ENCODE measurements at regions not wholly inside any gene's neighbourhood (a gene's known extent, or its start where the extent isn't known, plus 50 kb on each side); places are given as distances from the start of the nearest gene placed in this dataset.
"Not testable (repeated sequence)": the region's sequence is repeated elsewhere in the genome, so short reads cannot be mapped to it uniquely, and the experiment has no call there.

DNA sequence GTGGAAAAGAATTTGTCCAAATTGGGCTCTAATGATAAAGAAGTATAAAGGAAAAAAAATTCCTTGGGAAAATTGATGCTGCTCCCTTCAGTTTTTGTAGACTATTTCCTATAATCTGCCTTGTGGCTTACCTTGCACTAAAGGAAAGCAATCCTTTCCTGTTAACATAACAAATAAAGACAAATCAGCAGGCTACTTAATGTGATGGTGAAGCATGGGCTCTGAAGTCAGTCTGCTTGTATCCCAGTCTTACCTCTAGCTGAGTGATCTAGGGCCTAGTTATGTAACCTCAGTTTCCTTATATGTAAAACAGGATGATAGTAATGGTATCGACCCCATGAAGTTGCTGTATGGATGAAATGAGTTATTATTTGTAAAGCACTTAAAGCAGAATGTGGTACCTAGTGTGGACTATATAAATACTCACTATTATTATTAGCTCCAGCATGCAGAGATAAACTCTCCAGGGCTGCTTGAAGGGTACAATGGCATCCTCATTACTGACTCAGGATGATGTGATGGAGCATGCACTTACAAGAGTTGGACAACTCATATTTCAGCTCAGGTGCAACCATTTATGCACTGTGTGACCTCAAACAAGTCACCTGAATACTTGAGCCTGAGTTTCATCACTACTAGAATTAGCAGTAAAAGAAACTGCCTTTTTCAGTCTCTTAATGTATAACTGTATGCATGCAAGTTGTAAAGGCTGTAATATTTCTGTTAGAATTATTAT is 156.1 kb downstream of the DKK1 start:
- DNase-seq (ENCODE audit: low read depth) = no peak

DNA sequence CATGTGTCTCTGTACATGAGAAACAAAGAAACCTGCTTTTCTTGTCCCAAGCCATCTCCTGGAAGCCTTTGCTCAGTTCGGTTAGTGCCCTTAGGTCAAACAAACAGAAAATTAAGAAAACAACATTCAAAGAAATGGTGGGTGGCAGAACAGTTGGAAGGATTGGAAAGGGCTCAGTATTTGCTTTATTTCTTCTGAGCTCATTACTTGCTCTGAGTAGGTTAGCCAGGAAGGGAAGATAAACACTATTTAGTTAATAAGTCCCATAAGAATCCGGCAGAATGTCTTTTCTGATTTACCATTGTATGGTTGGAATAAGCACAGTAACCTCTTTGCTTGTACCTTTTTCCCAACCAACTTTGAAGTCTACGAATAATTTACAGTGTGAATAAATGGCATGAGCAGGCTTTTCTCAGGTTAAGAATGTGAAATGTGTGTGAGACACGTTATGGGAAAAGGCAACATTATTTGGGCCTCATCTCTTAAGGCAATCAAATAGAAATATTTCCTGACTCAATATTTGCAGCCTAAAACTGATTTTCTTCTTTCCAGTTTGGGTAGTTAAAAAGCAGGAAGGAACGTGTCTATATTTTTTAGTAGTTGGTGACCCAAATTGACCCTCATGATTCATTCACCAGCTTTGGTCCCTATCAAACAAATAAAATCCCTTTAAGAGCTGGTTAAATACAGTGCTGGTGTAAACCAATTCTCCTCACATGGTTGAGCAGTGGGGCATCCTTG is 158.5 kb downstream of the DKK1 start:
- no peak for DNase-seq (ENCODE audit: low read depth)

More for the DNA sequence above, 156.1 kb downstream of the DKK1 start:
- no peak overlapping the region for H3K4me3 ChIP-seq (ENCODE audit: low read depth, low read length)

DNA sequence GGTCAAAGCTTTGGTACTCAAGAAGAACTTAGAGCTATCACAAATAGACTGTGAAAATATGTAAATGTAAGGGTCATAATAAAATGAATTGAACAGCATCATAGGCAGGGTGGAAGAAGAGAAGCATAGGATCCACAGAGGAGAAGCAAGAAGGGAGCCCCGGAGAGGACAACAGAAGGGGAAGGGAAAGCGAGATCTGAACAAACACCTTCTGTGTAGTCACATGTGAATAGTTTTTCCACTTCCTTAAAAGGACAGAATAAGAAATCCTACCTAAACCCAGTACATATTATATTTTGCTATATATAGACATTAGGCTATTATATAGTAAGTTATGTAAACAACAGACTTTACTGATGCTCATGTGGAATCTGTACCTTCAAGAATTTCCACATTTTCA is 160.2 kb downstream of the DKK1 start:
- H3K4me3 ChIP-seq (ENCODE audit: low read depth, low read length) = no peak overlapping the region
- no peak for DNase-seq (ENCODE audit: low read depth)

More for the DNA sequence above, 158.5 kb downstream of the DKK1 start:
- H3K4me3 ChIP-seq (ENCODE audit: low read depth, low read length) = no peak overlapping the region

DNA sequence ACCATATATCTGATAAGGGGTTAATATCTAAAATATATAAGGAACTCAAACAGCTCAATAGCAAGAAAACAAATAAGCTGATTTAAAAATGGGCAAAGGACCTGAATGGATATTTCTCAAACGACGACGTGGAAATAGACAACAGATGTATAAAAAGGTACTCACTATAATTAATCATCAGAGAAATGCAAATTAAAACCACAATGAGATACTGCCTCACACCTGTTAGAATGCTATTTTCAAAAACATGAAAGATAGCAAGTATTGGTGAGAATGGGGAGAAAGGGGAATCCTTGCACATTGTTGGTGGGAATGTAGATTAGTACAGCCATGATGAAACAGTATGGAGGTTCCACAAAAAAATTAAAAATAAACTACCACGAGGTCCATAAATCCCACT is 163.2 kb downstream of the DKK1 start:
- H3K4me3 ChIP-seq (ENCODE audit: low read depth, low read length) = no peak overlapping the region
- no peak for DNase-seq (ENCODE audit: low read depth)

DNA sequence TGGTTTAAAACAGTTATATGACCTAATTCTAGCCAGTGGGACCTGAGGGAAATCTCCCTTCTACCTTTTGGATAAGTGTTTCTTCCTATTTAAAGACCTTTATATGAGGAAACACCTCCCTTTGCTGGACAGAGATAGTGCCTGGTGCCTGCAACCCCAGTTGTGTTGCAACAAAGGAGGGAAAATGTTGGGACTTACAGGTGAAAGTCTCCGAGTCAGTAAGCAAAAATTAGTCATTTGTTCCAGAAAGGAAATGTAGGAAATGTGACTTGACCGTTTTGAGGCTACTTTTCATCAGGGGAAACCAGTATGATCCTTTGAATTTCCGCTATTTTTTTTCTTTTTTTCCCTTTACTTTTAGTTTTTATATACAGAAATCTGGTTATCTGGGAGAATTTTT is 165.5 kb downstream of the DKK1 start:
- no peak for DNase-seq (ENCODE audit: low read depth)
- H3K4me3 ChIP-seq (ENCODE audit: low read depth, low read length) = no peak overlapping the region

DNA sequence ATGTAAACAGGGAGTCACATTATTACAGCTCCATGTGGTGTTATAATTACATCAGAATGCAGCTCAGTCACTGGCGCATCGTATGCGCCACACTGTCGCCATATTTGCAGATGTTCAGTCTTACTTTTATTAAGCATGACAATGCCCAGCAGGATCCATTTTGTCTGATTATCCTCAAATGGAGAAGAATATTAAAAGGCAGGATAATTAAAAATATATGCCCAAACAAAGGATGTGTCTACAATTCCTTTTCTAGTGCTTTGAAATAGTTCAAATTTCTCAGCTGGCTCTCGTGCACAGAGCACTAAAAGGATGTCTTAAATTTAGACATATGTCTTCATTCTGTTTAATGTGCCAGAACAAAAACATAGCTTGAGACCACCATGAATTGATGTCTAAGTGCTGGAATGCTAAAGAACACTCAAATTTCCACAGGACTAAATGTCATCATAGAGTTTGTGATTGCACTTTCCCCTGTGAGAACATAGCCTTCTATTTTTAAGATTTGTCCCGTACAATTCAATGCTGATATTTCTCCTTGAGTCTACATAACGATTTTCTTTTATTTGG is 168.0 kb downstream of the DKK1 start:
- no peak overlapping the region for H3K4me3 ChIP-seq (ENCODE audit: low read depth, low read length)
- DNase-seq (ENCODE audit: low read depth) = no peak

DNA sequence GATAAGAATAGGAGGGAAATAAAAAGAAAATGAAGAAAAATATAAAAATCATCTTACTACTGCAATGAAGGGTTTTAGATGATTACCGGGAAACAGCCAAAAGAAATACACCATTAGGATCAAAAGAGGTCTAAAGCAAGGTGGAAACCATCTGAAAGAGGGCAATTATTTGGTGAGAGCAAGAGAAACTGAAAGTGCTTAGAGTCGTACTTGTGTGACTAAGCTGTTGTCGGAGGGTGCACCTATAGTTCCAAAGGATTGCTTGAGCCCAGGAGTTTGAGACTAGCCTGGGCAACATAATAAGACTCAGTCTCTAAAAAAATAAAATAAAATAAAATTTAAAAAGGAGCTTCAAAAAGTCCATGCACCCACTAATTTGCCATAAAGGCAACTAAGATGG is 169.5 kb downstream of the DKK1 start:
- H3K4me3 ChIP-seq (ENCODE audit: low read depth, low read length) = no peak overlapping the region
- no peak for DNase-seq (ENCODE audit: low read depth)

DNA sequence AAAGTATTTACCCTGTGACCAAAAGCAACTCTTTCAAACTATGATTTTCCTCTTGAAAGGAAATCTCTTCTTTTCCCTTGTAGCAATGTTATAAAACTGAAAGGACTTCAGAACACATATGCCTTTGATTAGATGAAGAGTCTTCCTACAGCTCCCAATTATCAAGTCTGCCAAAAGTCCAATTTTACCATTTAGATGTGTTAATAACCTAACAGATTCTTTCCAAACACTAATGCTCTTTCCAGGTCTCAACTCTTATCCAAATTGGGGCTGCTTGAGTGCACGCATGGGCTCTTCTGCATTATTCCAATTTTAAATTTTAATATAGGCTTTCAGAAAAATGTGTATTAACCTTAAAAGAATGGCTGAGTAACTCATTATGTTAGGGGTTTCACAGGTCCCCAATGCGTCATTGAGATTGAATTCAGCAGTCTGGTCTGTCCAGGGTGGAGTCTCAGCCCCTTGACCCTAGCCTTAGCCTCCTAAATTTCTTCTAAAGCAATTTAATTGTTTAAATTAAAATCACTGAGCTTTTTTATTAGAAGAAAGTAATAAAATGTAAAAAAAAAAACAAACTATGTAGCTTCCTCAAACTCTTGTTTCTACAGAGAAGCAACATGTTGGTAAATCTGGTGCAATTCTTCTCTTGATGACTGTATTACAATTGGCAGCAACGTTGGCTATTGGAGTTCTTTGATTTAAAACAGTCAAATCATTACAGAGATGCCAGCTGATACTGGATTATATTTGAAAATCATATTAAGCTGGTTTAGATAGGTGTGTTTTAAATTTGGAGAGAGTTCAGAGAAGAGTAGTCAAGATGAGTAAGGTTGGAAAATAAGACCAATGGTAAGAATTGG is 170.4 kb downstream of the DKK1 start:
- H3K4me3 ChIP-seq (ENCODE audit: low read depth, low read length) = no peak overlapping the region
- DNase-seq (ENCODE audit: low read depth) = no peak

DNA sequence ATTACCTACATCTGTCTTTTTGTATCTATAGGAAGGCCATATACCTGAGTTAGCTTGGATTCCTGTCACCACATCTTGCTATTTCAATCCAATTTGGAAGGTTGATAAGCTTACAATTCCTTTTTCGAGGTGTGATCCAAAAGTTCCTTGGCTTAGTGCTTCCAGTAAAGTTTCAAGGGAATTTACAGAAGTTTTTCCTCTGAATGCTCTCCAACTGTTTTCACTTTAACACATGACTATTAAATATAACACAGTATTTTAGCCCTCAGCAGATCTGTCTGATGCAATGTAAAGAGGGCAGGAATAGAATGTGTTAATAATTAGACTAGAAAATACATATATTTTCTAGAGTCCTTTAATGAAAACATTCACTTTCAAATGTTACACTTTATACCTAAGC is 171.4 kb downstream of the DKK1 start:
- H3K4me3 ChIP-seq (ENCODE audit: low read depth, low read length) = no peak overlapping the region
- DNase-seq (ENCODE audit: low read depth) = no peak

DNA sequence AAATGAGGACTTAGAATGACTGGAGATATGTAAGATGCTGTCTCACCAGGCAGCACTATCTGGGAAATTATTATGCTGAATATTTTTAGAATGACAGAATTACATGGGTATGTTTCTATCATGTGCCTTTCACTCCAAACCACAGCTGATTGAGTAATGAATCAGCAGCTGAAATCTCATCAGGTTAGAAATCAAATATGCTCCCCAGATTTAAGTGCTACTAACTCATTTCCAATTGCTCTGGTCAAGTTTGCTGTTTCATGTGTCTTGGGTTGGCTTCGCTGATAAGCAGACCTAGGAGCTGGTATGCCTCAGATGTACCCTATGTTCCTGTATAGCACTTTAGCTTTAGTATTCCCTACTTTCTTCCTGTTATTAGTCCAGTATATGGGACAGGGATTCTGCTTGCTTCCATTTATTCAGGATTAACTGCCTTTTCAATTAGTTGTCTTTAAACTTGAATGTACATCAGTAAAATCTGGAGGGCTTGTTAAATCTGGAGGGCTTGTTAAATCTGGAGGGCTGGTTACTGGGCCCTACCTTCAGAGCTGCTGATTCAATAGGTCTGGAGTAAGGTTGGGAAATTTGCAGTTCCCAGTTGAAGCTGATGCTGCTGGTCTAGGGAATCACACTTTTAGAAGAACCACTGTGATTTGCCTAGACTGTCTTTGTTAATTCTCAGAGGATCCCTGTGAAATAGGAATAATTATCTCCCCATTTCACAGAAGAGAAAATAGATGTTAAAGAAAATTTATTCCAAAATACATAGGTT is 172.9 kb downstream of the DKK1 start:
- peak; percentile 78 for DNase-seq (ENCODE audit: low read depth)
- H3K4me3 ChIP-seq (ENCODE audit: low read depth, low read length) = no peak overlapping the region

DNA sequence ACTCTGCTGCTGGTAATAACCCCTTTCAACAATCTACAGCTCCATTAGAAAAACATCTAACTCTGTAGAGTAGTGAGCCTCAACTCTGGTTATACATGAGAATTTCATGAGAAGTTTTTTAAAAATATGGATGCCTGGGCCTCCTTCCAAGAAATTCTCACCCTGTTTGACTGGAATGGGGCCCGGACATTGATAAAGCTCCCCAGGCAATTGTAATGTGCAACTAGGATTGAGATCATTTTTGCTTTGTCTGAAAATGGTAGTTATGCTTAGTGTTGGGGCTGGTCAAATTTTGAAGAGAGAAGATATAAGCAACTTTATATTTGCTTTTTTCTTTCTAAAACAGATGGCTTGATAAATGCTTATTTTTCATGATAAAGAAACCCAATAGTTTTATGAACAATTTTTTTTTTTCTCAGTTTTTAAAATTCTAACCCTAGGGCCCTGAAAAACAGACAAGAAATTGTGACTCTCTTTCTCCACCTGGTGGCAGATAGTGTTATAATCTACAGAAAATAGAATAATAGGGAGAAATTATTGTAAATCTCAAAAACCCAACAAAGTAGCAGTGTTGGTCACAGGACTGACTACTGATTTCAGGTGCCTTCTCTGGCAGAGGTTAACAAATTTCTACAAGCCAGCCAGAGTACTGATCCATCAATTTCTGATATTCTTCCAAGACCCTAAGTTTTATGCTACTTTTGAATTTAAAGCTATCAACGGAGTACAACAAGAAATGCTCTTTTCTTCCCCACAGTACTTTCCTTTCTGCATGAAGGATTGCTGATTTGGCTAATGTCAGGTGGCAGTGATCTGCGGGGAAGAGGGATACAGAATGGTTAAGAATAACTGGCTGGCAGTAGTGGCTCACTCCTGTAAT is 174.8 kb downstream of the DKK1 start:
- DNase-seq (ENCODE audit: low read depth) = no peak
- H3K4me3 ChIP-seq (ENCODE audit: low read depth, low read length) = no peak overlapping the region

DNA sequence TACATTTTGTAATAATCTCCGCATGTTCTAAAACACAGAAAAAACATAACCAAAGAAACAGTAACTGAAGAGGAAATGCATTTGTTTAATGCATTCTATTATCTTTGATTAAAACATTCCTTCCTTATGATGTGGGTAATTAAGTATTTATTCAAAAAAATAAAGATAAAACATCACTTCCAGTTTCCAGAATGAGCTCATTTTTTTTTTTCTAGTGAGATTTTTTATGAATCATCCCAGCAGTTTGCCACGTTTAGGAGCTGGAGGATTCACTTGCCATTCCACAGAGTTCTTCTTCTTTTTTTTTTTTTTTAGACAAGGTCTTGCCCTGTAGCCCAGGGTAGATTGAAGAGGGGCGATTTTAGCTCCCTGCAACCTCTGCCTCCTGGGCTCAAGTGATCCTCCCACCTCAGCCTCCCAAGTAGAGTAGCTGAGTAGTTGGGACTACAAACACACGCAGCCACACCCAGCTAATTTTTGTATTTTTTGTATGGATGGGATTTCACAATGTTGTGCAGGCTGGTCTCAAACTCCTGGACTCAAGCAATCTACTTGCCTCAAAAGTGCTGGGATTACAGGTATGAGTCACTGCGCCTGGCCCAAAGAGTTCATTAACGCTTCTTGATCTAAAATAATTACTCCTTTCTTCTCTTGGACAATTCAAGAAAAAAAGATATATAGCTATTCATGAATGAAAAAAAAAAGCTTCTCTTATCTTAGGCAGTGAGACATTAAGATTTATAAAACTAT is 177.3 kb downstream of the DKK1 start:
- no peak overlapping the region for H3K4me3 ChIP-seq (ENCODE audit: low read depth, low read length)
- no peak for DNase-seq (ENCODE audit: low read depth)

DNA sequence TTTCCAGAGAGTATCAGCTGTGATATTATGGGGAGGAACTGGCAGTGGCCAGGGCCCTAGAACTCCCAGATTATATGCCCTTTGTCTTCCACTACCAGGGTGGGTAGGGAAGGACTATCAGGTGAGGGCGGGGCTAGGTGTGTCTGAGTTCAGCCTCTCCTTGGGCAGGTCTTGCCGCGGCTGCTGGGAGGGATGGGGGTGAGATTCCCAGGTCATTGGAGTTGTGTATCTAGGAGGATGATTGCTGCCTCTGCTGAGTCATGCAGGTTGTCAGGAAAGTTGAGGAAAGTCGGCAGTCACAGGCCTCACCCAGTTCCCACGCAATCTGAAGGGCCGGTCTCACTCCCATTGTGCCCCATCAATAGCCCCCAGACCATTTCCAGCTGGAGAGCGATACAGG is 185.2 kb downstream of the DKK1 start:
- no peak for DNase-seq (ENCODE audit: low read depth)
- H3K4me3 ChIP-seq (ENCODE audit: low read depth, low read length) = no peak overlapping the region

DNA sequence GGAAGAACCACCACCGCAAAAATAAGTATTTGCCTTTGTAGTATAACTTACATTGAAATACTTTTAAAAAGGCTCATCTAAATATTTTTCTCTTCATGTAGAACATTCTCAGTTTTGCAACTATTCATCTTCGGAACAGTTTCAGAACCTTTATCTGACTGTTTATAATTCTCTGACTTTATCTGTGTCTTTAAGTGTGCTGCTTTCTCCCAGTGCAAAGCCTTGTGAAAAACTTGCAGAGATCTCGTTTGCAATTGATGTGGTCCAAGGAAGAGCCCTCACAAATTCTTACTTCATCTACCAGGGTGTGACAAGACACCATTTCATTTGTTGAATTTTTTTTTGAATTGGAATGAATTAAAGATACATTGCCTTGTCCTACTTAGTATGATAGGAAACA is 186.4 kb downstream of the DKK1 start:
- DNase-seq (ENCODE audit: low read depth) = no peak
- H3K4me3 ChIP-seq (ENCODE audit: low read depth, low read length) = no peak overlapping the region

DNA sequence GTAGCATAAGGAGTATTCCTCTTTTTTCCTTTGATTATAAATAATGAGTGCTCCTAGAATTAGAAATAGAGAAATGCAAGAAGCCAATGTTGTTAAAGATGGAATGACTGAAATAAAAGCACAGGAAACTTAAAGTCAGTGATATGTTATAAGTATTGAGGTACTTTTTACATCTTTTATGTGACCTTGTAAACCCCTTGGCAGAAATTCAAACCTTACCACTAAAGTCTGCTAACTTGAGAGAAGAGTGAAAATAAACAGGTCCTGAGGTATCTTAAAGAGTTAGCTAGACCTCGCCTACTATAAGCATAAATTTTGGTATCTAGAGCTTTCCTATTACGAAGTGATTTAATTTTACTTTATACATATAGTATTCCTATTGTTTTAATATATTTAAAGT is 188.2 kb downstream of the DKK1 start:
- no peak for DNase-seq (ENCODE audit: low read depth)
- no peak overlapping the region for H3K4me3 ChIP-seq (ENCODE audit: low read depth, low read length)

DNA sequence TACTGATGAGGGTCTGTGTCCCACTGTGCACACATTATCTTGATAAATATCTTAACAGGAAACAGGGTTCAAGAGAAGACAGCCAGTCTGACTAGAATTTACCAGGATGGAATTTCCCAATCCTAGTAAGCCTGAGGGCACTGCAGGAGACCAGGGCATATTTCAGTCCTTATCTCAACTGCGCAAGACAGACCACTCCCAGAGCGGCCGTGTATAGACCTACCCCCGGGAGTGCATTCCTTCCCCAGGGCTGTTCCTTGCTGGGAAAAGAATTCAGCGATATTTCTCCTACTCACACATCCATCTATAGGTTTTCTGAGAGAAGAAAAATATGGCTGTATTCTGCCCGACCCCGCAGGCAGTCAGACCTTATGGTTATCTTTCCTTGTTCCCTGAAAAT is 191.3 kb downstream of the DKK1 start:
- DNase-seq (ENCODE audit: low read depth); H3K4me3 ChIP-seq (ENCODE audit: low read depth, low read length): not testable (repeated sequence)

DNA sequence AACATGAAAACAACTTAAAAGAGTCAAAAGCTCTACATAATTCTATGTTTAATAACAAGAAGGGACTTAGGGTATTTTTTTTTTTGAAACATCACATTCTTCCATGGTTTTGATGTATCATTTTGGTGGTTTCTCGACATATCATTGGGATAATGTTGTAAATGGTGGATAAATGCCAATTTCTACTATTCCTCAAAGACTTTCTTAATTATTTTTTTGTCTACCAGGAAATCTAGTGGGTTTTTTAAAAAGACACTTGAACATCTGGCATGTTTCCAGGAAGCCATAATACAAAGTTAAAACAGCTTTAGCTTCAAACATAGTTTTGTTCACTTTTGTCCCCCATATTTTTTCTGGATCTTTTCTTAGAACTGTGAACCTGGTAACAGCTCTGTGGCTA is 200.4 kb downstream of the DKK1 start:
- H3K4me3 ChIP-seq (ENCODE audit: low read depth, low read length) = no peak overlapping the region
- DNase-seq (ENCODE audit: low read depth) = no peak

DNA sequence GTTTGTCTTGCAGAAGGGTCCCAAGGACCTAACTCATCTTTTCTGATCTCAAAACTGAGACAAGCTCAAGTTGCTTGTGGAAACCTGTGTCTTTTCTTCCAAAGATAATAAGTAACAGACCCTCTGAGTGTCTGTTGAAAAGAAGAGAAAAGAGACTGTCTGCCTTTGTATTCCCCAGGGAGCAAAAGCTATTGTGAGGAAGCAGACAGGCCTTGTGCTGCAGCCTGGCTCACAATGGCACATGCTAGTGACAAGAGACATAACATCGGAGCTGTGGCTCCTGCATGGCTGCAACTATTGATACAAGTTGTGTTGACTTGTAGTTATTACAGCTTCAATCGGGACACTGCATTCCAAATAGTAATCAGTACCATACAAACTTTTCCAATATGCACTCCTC is 202.9 kb downstream of the DKK1 start:
- no peak overlapping the region for H3K4me3 ChIP-seq (ENCODE audit: low read depth, low read length)
- DNase-seq (ENCODE audit: low read depth) = no peak

Data from skeletal muscle cell (primary cell).